DND-41 (cell line): ENCODE measurements at regions not wholly inside any gene's neighbourhood (a gene's known extent, or its start where the extent isn't known, plus 50 kb on each side); places are given as distances from the start of the nearest gene placed in this dataset.

Source experiments
- ATAC-seq: fragments of 200-7000 bp; cut with Tn5 transposase; 3 replicates; pipeline ENCODE4 v1.9.1; 2021; ENCODE audit warnings: low read depth; ENCODE audit not compliant: insufficient read depth
- DNase-seq: peaks from one replicate; pipeline ENCODE4 v3.0.0-alpha.2; 2020
- H2AFZ ChIP-seq: 2 replicates; pipeline ENCODE4 v1.6.0; 2012; ENCODE audit warnings: low read depth, low read length
- H3K27ac ChIP-seq: 2 replicates; pipeline ENCODE4 v1.5.1; 2012; ENCODE audit warnings: low read length, inconsistent platforms
- H3K27me3 ChIP-seq: fragments of 200-600 bp; sonication (generic); 2 replicates; pipeline ENCODE4 v1.6.0; 2012; ENCODE audit warnings: low read length, mild to moderate bottlenecking, inconsistent platforms; ENCODE audit not compliant: insufficient read depth, poor library complexity
- H3K36me3 ChIP-seq: 2 replicates; pipeline ENCODE4 v1.5.1; 2012; ENCODE audit warnings: low read length, inconsistent platforms; ENCODE audit not compliant: insufficient read depth
- H3K4me1 ChIP-seq: 2 replicates; pipeline ENCODE4 v1.5.1; 2012; ENCODE audit warnings: mild to moderate bottlenecking, low read length; ENCODE audit not compliant: insufficient read depth
- H3K4me2 ChIP-seq: 2 replicates; pipeline ENCODE4 v1.6.0; 2012; ENCODE audit warnings: mild to moderate bottlenecking, moderate library complexity, low read length, inconsistent platforms; ENCODE audit not compliant: insufficient read depth
- H3K4me3 ChIP-seq, 2 experiments: fragments of 200-600 bp in 1 of 2; shearing (Covaris generic) in 1 of 2; 2 replicates each; pipeline ENCODE4 v1.5.1; 2012 to 2016; ENCODE audit warnings: inconsistent platforms in 2 of 2, low read length in 2 of 2, mild to moderate bottlenecking in 2 of 2, low read depth in 1 of 2, moderate library complexity in 1 of 2
- H3K79me2 ChIP-seq: 2 replicates; pipeline ENCODE4 v1.6.0; 2012; ENCODE audit warnings: low read length, inconsistent platforms; ENCODE audit not compliant: insufficient read depth
- H3K9ac ChIP-seq: 2 replicates; pipeline ENCODE4 v1.6.0; 2012; ENCODE audit warnings: low read depth, mild to moderate bottlenecking, inconsistent platforms, low read length, moderate library complexity
- H3K9me3 ChIP-seq: 2 replicates; pipeline ENCODE4 v1.5.1; 2012; ENCODE audit warnings: low read length, moderate library complexity, mild to moderate bottlenecking, inconsistent platforms; ENCODE audit not compliant: insufficient read depth, severe bottlenecking
- H4K20me1 ChIP-seq: 2 replicates; pipeline ENCODE4 v1.6.0; 2012; ENCODE audit warnings: low read length; ENCODE audit not compliant: insufficient read depth
- CTCF ChIP-seq: IDR thresholded peaks from 2 replicates; pipeline ENCODE4 v1.5.1; 2012; ENCODE audit warnings: borderline replicate concordance, low read length, moderate library complexity, mild to moderate bottlenecking; ENCODE audit not compliant: poor library complexity, severe bottlenecking; ENCODE audit errors: extremely low read depth
- EZH2 ChIP-seq: IDR thresholded peaks from 3 replicates; pipeline ENCODE4 v1.6.1; 2012; ENCODE audit warnings: borderline replicate concordance, low read depth, mild to moderate bottlenecking, moderate library complexity, low read length, inconsistent platforms; ENCODE audit not compliant: severe bottlenecking

GRCh38 chr13:90519157-90519556 is 828.3 kb upstream of the MIR17HG start:
- H3K79me2 ChIP-seq, result no peaks in the 10 kb centered on the region
- H3K9me3 ChIP-seq, result no peaks in the 10 kb centered on the region
- no peaks in the 10 kb centered on the region for H3K27me3 ChIP-seq
- DNase-seq, result no peak
- H3K4me2 ChIP-seq, result no peak overlapping the region
- H2AFZ ChIP-seq, result no peak overlapping the region
- no peak overlapping the region for H3K4me3 ChIP-seq
- no peaks in the 10 kb centered on the region for H4K20me1 ChIP-seq
- TF ChIP-seq CTCF (no peak), EZH2 (no peak)
- no peak for ATAC-seq
- H3K27ac ChIP-seq, result no peak overlapping the region
- no peaks in the 10 kb centered on the region for H3K36me3 ChIP-seq
- no peaks in the 10 kb centered on the region for H3K4me1 ChIP-seq
- no peak overlapping the region for H3K9ac ChIP-seq

- Histone ChIP-seq H3K9me3 (no peaks in the 10 kb centered on the region), H3K27ac (no peak overlapping the region), H3K27me3 (no peaks in the 10 kb centered on the region), H3K9ac (no peak overlapping the region), H3K4me3 (no peak overlapping the region), H3K79me2 (no peaks in the 10 kb centered on the region), H3K4me2 (no peak overlapping the region), H2AFZ (no peak overlapping the region), H4K20me1 (no peaks in the 10 kb centered on the region), H3K36me3 (no peaks in the 10 kb centered on the region), H3K4me1 (no peaks in the 10 kb centered on the region)
- ATAC-seq, result no peak
- TF ChIP-seq EZH2 (no peak), CTCF (no peak)
- no peak for DNase-seq
Measured at GRCh38 chr13:90526711-90527110, 820.8 kb upstream of the MIR17HG start.

DNA sequence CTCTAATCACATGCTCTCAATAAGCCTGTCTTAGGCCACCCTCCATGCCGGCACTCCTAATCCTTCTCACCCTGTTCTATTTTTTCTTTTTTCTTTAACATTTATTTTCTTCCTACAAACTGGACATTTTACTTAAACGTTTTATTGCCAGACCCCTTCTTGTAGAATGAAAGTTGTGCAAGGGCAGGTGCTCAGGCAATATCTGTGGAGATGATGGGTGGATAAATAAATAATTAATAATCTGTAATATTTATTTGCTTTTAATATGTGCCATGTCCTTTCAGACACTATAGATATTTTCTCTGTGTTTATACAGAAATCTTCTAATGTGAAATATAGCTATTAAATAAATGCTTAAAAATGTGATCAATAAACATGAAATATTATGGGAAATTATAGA is 815.7 kb upstream of the MIR17HG start:
- Histone ChIP-seq H3K9me3 (no peaks in the 10 kb centered on the region), H3K27me3 (no peaks in the 10 kb centered on the region), H3K4me3 (no peak overlapping the region), H3K4me1 (no peaks in the 10 kb centered on the region), H2AFZ (no peak overlapping the region), H3K36me3 (no peaks in the 10 kb centered on the region), H3K79me2 (no peaks in the 10 kb centered on the region), H4K20me1 (no peaks in the 10 kb centered on the region), H3K9ac (no peak overlapping the region), H3K4me2 (no peak overlapping the region), H3K27ac (no peak overlapping the region)
- no peak for TF ChIP-seq EZH2
- DNase-seq, result no peak
- no peak for ATAC-seq

- no peaks in the 10 kb centered on the region for H4K20me1 ChIP-seq
- H3K79me2 ChIP-seq, result no peaks in the 10 kb centered on the region
- no peaks in the 10 kb centered on the region for H3K27me3 ChIP-seq
- H2AFZ ChIP-seq, result no peak overlapping the region
- H3K4me2 ChIP-seq, result no peak overlapping the region
- H3K4me3 ChIP-seq, result no peak overlapping the region
- ATAC-seq (no peak), DNase-seq (no peak)
- H3K27ac ChIP-seq, result no peak overlapping the region
- no peaks in the 10 kb centered on the region for H3K9me3 ChIP-seq
- H3K36me3 ChIP-seq, result no peaks in the 10 kb centered on the region
- H3K9ac ChIP-seq, result no peak overlapping the region
- no peaks in the 10 kb centered on the region for H3K4me1 ChIP-seq
- TF ChIP-seq EZH2, result no peak
- no peak for TF ChIP-seq CTCF
Measured at GRCh38 chr13:90532861-90533492, 814.5 kb upstream of the MIR17HG start.
